GM10266 (cell line): ENCODE measurements at regions not wholly inside any gene's neighbourhood (a gene's known extent, or its start where the extent isn't known, plus 50 kb on each side); places are given as distances from the start of the nearest gene placed in this dataset.

Source experiments
- DNase-seq: peaks from one replicate; pipeline ENCODE4 v3.0.0; 2012; ENCODE audit errors: extremely low spot score
- TF ChIP-seq, protein P1 (sequence below): IDR thresholded peaks from 2 replicates; pipeline ENCODE4 v1.5.1; 2012; ENCODE audit warnings: mild to moderate bottlenecking, low read depth; ENCODE audit not compliant: control insufficient read depth, insufficient read depth; ENCODE audit errors: missing control alignments

DNA sequence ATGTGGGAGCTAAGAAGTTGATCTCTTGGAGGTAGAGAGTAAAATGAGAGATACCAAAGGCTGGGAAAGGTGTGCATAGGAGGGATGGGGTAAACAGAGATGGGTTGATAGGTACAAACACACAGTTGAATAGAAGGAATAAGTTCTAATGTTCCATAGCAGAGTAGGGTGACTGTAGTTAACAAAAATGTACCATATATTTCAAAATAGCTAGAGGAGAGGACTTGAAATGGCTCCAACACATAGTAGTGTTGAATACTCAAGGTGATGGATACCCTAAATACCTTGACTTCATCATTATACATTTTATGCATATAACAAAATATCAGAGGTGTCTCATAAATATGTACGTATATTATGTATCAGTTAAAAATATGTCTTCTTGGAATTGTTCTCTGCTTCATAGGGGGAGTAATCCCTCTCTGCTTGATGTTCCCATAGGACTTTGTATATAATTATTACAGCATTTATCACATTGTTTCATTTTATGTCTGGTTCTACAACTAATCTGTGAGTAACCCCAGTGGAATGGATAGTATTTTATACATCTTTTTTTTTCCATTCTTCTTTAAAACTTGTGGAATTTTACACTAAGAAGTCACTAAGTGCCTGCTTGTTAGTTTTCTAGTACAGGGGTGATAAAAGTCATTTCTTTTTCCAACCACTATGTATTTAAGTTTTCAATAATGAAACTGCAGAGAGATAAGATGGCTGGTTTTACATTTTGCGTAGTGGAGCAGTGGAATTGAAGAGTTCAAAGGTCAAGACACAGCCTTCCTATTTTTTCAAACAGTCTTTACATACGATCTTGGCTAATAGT lies 1940.0 kb upstream of the SEL1L start:
- no peak for DNase-seq
- TF ChIP-seq, protein P1, sequence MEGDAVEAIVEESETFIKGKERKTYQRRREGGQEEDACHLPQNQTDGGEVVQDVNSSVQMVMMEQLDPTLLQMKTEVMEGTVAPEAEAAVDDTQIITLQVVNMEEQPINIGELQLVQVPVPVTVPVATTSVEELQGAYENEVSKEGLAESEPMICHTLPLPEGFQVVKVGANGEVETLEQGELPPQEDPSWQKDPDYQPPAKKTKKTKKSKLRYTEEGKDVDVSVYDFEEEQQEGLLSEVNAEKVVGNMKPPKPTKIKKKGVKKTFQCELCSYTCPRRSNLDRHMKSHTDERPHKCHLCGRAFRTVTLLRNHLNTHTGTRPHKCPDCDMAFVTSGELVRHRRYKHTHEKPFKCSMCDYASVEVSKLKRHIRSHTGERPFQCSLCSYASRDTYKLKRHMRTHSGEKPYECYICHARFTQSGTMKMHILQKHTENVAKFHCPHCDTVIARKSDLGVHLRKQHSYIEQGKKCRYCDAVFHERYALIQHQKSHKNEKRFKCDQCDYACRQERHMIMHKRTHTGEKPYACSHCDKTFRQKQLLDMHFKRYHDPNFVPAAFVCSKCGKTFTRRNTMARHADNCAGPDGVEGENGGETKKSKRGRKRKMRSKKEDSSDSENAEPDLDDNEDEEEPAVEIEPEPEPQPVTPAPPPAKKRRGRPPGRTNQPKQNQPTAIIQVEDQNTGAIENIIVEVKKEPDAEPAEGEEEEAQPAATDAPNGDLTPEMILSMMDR: no peak

DNA sequence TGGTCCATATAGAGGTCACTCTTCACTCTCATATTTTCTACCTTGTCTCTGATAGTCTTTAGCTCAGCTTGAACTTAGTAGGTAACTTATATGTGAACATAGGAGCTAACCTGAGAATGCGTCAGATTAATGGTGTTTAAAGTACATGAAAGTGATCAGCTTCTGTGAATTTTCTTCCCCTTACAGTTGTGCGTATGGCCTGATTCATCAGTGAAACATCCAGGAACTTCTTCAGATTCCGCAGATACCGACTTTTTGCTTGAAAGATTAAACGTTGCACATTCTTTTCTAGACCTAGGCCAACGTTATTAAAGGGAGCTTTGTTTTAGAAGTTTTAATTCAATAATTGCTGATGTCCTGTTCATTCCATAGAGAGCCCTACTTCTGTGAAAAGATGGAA lies 1945.1 kb upstream of the SEL1L start:
- TF ChIP-seq, protein P1: no peak
- no peak for DNase-seq

DNA sequence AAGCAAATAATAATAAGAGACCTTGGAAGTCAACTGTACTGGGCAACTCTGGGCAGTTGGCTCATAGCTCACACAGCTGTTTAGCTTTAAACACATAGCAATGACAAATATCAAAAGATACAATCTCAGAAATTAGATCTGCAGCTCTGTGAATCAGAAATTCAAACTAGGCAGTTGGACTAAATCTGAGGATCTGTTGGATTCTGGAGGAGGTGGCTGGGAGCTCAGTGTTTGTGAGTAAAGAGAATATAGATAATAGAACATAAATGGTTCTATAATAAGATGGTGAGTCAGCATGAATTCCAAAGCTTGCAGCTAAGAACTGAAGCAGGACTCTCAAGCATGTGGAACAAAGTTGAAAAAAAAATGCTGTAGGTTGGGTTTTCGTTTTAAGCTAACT lies 1949.4 kb upstream of the SEL1L start:
- DNase-seq: no peak
- TF ChIP-seq, protein P1: no peak

DNA sequence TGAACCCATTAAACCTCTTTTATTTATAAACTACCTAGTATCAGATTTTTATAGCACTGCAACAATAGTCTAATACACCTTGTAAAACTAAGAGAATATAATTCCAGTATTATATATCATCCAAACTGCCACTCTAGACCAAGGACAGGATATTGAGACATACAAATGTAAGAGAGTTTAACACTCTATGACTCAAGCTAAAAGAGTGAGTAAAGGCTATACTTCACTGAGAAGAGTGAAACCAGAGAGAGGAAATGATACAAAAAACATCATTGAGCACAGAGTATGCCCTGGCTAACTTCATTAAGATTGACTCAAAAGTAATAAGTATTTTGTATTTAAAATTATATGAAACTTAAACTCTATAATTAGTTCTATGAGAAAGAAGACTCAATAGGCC lies 1951.9 kb upstream of the SEL1L start:
- TF ChIP-seq, protein P1: no peak
- DNase-seq: no peak

DNA sequence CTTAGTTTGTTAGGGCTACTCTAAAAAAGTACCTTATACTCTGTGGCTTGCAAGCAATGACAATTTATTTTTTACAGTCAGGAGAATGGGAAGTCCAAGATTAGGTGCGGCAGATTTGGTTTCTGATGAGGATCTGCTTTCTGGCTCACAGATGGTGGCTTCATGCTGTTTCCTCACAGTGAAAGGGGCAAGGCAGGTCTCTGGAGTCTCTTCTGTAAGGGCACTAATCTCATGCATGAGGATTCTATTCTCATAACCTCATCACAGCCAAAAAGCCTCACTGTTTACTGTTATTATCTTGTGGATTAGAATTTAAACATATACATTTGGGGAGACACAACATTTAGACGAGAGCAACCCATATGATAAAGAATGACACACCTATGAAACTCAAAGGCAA lies 1957.4 kb upstream of the SEL1L start:
- no peak for DNase-seq
- TF ChIP-seq, protein P1: no peak

DNA sequence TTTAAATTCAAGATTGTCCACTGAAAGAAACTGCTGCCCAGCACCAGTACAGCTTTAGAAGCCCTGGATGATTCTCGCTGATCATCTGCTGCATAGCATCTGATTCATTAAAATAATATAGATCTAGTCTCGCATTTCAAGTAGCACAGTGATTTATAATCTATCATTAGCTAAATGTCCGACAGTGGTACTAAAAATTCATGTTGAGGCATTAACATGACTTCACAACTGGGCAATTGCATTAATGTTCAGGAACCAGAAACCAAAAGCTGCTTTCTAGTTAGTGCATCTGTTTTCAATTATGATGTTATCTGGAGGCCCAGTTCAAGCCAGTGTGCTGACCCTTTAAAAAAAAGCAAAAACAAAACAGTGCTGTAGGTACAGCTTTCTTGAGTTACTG lies 1987.2 kb upstream of the SEL1L start:
- DNase-seq: no peak
- TF ChIP-seq, protein P1: no peak

DNA sequence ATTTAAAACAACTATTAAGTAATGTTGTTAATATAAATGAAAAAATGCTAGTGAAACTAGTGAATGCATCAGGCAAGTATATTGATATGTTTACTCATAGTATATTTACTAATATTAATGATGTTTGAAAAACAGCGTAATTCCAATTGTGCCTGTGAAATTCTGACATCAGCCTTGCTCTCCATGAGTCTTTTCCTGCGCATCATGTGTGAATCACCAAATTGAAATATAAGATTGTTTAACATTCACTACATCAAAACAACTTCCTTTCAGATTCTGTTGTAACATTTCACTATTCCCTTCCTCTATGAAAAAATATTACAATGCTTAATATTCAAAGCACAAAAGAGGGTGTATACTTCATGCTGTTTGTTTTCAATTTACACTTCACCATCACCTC lies 1995.9 kb upstream of the SEL1L start:
- TF ChIP-seq, protein P1: no peak
- no peak for DNase-seq
